Activated naive CD4-positive, alpha-beta T cell treated with anti-CD3 and anti-CD28 coated beads, Interleukin-2, amount 10 ng/mL, durations not matched to agents 7 days and 5 days (primary cell): ENCODE measurements at regions not wholly inside any gene's neighbourhood (a gene's known extent, or its start where the extent isn't known, plus 50 kb on each side); places are given as distances from the start of the nearest gene placed in this dataset.

Experiments used
- CTCF ChIA-PET: fragments of 350-600 bp; sonication (Branson Sonifier 250); formaldehyde crosslinking; loops from one replicate; lab custom pipeline; 2021; ENCODE audit warnings: antibody characterized with exemption; lab: Charles Lee
- DNase-seq: peaks from one replicate; pipeline ENCODE4 v3.0.0-alpha.2; 2020
- H3K27ac Mint-ChIP-seq: one replicate; pipeline ENCODE4 v1.8.0; 2021; ENCODE audit warnings: mild to moderate bottlenecking, moderate library complexity, mixed read lengths
- H3K27me3 Mint-ChIP-seq: one replicate; pipeline ENCODE4 v1.8.0; 2021; ENCODE audit warnings: mild to moderate bottlenecking, mixed read lengths
- H3K36me3 Mint-ChIP-seq: one replicate; pipeline ENCODE4 v1.8.0; 2021; ENCODE audit warnings: mixed read lengths
- H3K4me1 Mint-ChIP-seq: one replicate; pipeline ENCODE4 v1.8.0; 2021; ENCODE audit warnings: mixed read lengths
- H3K4me3 Mint-ChIP-seq: one replicate; pipeline ENCODE4 v1.8.0; 2021; ENCODE audit warnings: mild to moderate bottlenecking, moderate library complexity, mixed read lengths
- H3K9me3 Mint-ChIP-seq: one replicate; pipeline ENCODE4 v1.8.0; 2021; ENCODE audit warnings: mixed read lengths

DNA sequence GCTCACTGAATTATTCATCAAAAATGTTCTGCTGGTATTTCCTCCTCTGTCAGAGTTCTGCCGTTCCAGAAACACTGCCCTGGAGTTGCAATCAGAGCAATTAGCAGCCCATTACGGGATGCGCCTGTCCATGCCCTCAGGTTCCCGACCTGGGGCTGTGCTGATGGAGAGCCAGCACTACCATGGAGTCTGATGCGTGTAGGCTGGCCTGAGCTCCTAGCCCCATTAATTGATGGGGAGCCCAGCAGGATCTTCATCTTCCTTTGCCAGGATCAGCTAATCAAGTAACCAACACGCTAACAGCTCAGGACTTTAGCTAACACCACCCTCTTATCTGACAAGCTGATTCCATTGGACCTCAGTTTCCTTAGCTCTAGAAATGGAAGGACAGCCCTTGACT, 164.2 kb downstream of the ABHD5 start:
- H3K4me3 Mint-ChIP-seq: no peak overlapping the region
- CTCF ChIA-PET: interaction anchor here (0.8 to 2.7 kb wide), 18 partner anchors 8 to 387 kb away, joined by 3 to 13 read pairs (median 4); no protein-coding TSS in a partner anchor
- DNase-seq: no peak
- H3K9me3 Mint-ChIP-seq: no peaks in the 10 kb centered on the region
- peaks cover 71% of the 10 kb centered on the region for H3K27me3 Mint-ChIP-seq
- H3K4me1 Mint-ChIP-seq: no peaks in the 10 kb centered on the region
- no peak overlapping the region for H3K27ac Mint-ChIP-seq
- H3K36me3 Mint-ChIP-seq: no peaks in the 10 kb centered on the region

DNA sequence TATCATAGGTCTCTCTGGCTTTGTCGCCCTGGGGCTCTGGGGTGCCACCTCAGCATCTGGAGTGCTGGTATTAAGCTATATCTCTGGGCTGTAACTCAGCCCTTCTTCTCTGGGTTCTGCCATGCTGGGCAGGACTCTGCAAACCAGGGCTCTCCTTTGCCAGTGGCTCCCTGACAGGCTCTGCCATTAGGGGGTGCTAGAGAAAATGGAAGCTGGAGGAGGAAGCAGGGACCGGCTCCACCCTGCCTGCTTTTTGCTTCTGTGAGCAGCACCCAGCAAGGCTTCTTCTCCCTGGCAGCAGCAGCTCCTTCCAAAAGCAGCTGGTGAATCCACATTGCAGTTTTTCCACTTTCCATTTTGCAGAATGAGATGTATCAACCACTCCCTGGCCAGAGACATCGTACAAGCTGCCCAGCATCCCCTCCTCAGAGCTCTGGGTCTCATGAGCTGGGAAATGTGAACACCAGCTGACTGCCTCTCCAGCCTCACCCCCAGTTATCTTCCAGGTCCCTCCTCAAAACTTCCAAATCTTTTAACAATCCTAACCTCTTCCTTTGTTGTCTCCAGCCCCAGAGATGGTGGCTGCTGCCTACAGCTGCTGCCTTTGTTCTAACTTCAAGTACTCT, 165.0 kb downstream of the ABHD5 start:
- H3K36me3 Mint-ChIP-seq: no peaks in the 10 kb centered on the region
- DNase-seq: peak; percentile 70
- CTCF ChIA-PET: interaction anchor here (0.5 to 2.7 kb wide), 24 partner anchors 9 to 388 kb away, joined by 3 to 13 read pairs (median 4); no protein-coding TSS in a partner anchor
- no peak overlapping the region for H3K27ac Mint-ChIP-seq
- H3K4me1 Mint-ChIP-seq: no peaks in the 10 kb centered on the region
- no peak overlapping the region for H3K4me3 Mint-ChIP-seq
- no peaks in the 10 kb centered on the region for H3K9me3 Mint-ChIP-seq
- peaks cover 73% of the 10 kb centered on the region for H3K27me3 Mint-ChIP-seq

DNA sequence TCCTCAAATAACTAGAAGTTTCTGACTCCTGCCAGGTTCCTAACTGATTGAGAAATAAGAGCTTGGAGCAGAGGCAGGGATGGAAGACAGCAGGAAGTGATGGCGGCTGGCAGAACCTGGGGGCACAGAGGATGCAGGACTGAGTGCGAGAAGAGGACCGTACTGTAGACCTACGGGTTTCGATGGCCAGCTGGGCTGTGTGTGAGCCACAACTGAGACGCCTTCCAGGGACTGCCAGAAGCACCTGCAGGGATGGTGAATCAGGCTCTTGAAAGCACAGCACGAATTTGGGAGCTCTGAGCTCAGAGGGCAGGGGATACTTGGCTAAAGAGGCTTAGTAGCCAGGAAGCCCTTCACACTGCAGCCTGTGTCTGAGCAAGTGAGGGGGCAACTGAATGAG, 165.6 kb downstream of the ABHD5 start:
- no peak overlapping the region for H3K4me3 Mint-ChIP-seq
- no peaks in the 10 kb centered on the region for H3K36me3 Mint-ChIP-seq
- DNase-seq: no peak
- H3K9me3 Mint-ChIP-seq: no peaks in the 10 kb centered on the region
- H3K4me1 Mint-ChIP-seq: no peaks in the 10 kb centered on the region
- peaks cover 79% of the 10 kb centered on the region for H3K27me3 Mint-ChIP-seq
- no peak overlapping the region for H3K27ac Mint-ChIP-seq
- CTCF ChIA-PET: interaction anchor here (0.7 to 2.7 kb wide), 16 partner anchors 9 to 379 kb away, joined by 3 to 13 read pairs (median 4); no protein-coding TSS in a partner anchor

DNA sequence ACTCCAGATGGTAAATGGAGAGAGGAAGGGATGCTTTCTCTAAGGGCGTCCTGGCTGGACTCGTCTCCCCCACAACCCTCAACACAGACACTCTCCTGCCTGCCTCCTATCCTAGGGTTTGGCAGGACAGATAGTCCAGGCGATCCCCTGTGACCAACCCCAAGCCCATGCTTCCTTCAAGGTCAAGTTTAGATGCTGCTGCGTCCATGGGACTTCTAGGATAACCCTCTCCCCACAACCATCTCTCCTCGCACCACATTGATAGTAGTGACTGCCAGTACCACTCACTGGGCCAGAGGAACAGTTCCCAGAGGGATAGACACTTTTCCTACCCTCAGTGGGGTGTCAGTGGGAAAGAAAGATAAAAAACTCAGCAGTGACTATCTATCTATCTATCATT, 166.0 kb downstream of the ABHD5 start:
- Mint-ChIP-seq H3K27ac (no peak overlapping the region), H3K27me3 (peaks cover 80% of the 10 kb centered on the region), H3K4me3 (no peak overlapping the region), H3K4me1 (no peaks in the 10 kb centered on the region), H3K9me3 (no peaks in the 10 kb centered on the region), H3K36me3 (no peaks in the 10 kb centered on the region)
- CTCF ChIA-PET: interaction anchor here (1.1 to 2.7 kb wide), 4 partner anchors 12 to 342 kb away, joined by 4 to 13 read pairs (median 8); no protein-coding TSS in a partner anchor
- no peak for DNase-seq

DNA sequence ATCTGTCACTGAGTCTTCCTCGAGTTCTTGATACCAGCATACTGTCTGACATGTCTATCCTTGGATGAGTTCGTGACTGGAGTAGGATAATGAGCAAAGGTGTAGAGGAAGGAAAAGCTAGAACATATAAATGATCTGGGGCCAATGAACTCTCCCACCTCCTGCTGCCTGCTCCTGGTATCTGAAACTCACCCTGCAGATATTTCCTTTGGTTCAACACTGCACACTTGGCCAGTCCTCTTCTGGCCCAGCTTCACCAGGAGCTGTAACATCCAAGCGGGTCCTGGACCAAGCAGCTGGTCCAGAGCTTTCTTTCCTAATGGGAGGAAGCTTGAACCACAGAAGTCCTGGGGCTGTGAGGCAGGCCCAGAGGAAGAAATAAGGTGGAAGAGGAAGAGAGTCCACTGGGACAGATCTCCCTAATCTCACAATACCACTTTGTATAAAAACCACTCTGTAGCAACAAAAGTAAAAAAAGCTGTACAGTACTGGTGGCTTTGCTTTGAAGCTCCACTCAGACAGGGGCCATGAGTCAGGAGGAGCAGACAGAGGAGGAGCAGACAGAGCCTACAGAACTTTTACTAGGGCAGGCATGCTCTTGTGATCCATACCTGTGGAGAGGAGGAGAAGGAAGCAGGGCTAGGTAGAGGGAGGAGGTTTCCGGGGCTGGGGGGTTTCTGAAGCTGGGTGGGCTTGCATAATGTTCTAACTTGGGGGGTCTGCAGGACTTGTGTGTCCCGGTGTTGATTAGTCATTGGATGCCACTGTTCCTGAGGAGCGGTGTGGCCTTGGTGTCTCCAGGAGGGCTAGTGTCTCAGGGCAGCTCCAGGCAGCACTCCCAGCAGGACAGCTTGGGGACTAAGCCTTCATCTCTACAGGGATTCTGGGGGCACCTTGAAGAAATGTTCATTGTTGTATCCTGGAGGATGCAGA, 166.9 kb downstream of the ABHD5 start:
- CTCF ChIA-PET: interaction anchor here (0.8 kb wide), 2 partner anchors 220 to 339 kb away, joined by 3 read pairs; no protein-coding TSS in a partner anchor
- H3K27ac Mint-ChIP-seq: no peak overlapping the region
- H3K4me1 Mint-ChIP-seq: no peaks in the 10 kb centered on the region
- H3K4me3 Mint-ChIP-seq: no peak overlapping the region
- H3K27me3 Mint-ChIP-seq: peaks cover 73% of the 10 kb centered on the region
- no peaks in the 10 kb centered on the region for H3K9me3 Mint-ChIP-seq
- H3K36me3 Mint-ChIP-seq: no peaks in the 10 kb centered on the region
- DNase-seq: no peak

DNA sequence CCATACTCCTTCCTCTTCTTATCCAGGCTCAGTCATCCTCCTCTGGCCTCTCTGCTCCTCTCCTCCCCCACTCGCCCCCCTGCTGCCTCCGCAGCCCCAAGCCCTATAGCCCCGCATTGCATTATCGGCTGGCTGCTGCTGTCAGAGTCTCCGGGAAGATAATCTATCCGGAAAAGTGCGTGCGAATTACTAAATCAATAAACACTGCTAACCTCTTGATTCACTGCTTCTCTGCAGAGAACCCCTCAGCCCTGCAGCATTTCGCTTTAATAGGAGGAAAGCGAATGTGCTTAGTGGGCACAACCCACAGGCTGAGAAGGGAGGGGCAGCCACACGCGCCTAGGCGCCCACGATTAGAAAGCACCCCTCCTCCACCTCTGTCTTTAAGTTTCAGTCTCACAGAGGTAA, 167.6 kb downstream of the ABHD5 start:
- no peak for DNase-seq
- Mint-ChIP-seq H3K27ac (no peak overlapping the region), H3K36me3 (no peaks in the 10 kb centered on the region), H3K9me3 (no peaks in the 10 kb centered on the region), H3K4me1 (no peaks in the 10 kb centered on the region), H3K4me3 (no peak overlapping the region), H3K27me3 (peaks cover 78% of the 10 kb centered on the region)
- CTCF ChIA-PET: interaction anchor here (1.1 kb wide), 1 partner anchor 339 kb away, joined by 3 read pairs; no protein-coding TSS in a partner anchor

DNA sequence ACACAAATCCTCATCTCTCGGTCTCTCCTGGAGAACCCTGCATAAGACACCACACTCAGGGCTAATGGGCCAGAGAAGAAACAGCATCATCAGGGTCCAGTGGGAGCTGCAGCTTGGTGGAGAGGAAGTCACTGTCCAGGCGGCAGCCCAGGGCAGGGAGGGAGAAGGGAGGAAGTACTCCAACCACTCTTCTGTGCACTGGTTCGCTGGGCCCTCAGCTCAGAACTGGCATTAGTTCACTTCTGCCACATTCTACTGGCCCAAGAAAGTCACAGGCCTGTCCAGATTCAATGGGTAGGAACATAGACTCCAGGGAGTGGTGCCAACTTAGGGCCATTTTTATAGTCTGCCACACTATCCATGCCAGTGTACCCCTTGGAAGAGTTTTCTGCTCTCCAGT, 169.0 kb downstream of the ABHD5 start:
- H3K4me3 Mint-ChIP-seq: no peak overlapping the region
- peaks cover 74% of the 10 kb centered on the region for H3K27me3 Mint-ChIP-seq
- no peaks in the 10 kb centered on the region for H3K36me3 Mint-ChIP-seq
- H3K9me3 Mint-ChIP-seq: no peaks in the 10 kb centered on the region
- H3K27ac Mint-ChIP-seq: no peak overlapping the region
- no peaks in the 10 kb centered on the region for H3K4me1 Mint-ChIP-seq
- CTCF ChIA-PET: no interaction called here
- DNase-seq: no peak

DNA sequence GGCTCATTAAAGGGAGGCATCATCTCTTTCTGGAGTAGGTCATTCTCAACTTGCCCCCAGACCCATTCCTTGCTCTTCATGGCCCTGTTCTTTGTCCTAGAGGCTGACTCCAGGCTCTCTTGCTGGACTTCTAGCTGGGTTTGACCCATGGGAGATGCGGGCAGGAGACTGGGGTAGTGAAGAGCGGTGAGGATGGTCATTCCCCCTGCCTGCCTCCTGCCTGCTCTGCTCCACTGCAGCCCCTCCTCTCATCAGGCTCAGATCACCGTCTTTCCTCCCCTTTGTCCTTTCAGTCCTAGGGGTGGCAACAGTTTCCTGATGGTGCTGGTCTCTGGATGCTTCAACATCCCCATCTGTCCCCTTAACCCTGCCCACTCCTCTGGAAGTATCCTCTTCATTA, 170.9 kb downstream of the ABHD5 start:
- H3K4me1 Mint-ChIP-seq: no peaks in the 10 kb centered on the region
- no peaks in the 10 kb centered on the region for H3K9me3 Mint-ChIP-seq
- no peaks in the 10 kb centered on the region for H3K36me3 Mint-ChIP-seq
- H3K27ac Mint-ChIP-seq: no peak overlapping the region
- H3K27me3 Mint-ChIP-seq: peaks cover 61% of the 10 kb centered on the region
- H3K4me3 Mint-ChIP-seq: no peak overlapping the region
- no peak for DNase-seq
- CTCF ChIA-PET: interaction anchor here (0.6 kb wide), 1 partner anchor 145 kb away, joined by 3 read pairs; no protein-coding TSS in a partner anchor

DNA sequence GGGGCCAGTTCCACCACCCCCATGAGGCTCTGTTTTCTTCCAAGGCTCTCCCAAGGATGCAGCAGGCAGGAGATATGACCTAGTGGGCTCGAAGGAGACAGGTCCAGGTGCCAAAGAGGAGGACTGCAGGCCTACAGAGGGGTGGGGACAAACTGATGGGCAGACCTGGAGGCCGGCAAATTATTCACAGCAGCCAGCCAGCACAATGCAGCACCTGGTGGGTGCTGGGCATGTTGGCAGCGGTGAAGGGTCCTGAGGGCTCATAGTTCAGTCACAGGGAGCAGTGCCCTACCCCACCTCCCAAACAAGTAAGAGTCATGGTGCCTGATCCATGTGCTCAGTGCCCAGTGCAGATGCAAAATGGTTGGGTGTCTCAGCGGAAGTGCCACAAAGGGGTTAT, 171.7 kb downstream of the ABHD5 start:
- Mint-ChIP-seq H3K36me3 (no peaks in the 10 kb centered on the region), H3K27me3 (peaks cover 53% of the 10 kb centered on the region), H3K4me3 (no peak overlapping the region), H3K4me1 (no peaks in the 10 kb centered on the region), H3K9me3 (no peaks in the 10 kb centered on the region), H3K27ac (no peak overlapping the region)
- CTCF ChIA-PET: no interaction called here
- no peak for DNase-seq

DNA sequence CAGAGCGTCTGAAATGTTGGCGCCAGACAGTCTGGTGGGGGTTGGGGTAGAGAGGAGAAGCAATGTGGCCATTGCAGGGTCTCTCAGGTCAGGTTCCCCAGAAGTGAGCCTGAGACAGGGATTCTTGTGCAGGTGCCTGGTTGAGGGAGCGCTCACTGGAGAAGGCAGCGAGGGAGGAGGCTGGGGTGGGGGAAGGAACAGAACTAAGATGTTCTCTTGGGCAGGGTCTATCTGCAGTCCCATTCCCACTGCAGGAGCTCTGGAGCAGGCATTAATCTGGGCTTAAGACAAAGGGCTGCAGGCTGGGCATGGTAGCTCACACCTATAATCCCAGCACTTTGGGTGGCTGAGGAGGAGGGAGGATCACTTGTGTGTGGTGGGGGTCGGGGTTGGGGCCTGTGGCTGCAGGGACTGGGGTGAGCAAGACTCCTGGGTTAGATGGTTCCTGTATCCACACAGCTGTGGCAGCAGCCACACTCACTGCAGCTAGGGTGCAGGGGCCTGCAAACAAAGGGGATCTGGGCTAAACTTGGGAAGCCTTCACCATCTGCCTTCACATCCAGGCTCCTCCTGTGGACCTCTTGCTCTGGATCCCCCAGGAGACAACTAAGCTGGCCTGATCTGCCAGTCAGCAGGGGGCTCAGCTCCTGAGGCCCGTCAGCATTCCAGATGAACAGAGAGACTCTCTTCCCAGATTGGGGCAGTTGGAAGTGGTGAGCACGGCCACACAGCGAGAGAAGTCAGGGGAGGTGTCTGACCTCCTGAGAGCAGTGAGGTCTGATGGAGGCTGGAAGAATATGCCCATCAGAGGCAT, 172.5 kb downstream of the ABHD5 start:
- DNase-seq: no peak
- H3K4me3 Mint-ChIP-seq: no peak overlapping the region
- H3K9me3 Mint-ChIP-seq: no peaks in the 10 kb centered on the region
- peaks cover 46% of the 10 kb centered on the region for H3K27me3 Mint-ChIP-seq
- no peak overlapping the region for H3K27ac Mint-ChIP-seq
- H3K4me1 Mint-ChIP-seq: no peaks in the 10 kb centered on the region
- CTCF ChIA-PET: no interaction called here
- no peaks in the 10 kb centered on the region for H3K36me3 Mint-ChIP-seq

DNA sequence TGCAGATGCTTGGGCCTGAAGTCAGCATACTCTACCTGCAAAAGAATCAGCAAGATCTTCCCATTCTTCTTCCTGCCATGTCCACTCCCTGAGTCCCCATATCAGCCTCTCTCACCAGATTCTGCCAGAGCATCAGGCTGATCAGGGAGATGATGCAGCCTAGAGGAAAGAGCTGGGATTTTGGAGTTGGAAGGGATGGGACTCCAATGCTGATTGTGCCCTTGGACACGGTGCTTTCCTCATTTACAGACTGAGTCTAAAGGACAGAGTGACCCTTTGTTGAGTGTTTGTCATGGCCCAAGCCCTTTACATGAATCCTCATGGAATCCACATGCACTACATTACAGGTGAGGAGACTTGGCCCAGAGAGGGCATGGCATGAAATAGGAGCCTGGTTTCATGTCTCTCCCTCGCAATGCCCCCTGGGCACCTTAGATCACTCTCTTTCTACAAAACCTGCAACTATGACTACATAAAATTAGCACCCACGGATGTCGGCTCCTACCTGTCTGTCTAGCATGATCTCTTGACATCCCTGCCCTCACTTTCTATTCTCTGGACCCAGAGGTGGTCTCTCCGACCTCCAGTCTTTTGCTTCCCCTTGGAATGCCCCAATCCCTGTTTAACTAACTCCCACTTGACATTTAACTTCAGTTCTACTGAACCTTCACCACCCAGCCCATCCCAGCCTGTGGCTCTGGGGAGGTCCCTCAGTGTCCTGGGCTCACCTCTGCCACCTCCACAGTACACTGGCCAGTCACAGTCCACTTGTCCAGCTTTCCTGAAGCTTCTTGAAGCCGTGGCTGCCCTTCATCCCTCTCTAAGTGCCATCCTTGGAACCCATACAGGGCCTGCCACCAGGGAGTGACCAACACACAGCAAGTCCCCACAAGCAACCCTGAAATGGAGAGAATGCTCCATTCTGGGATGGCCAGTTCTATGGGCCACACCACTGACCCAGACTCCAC, 173.5 kb downstream of the ABHD5 start:
- H3K4me1 Mint-ChIP-seq: no peaks in the 10 kb centered on the region
- DNase-seq: no peak
- no peaks in the 10 kb centered on the region for H3K9me3 Mint-ChIP-seq
- H3K27me3 Mint-ChIP-seq: peaks cover 44% of the 10 kb centered on the region
- H3K36me3 Mint-ChIP-seq: no peaks in the 10 kb centered on the region
- H3K4me3 Mint-ChIP-seq: no peak overlapping the region
- no peak overlapping the region for H3K27ac Mint-ChIP-seq
- CTCF ChIA-PET: interaction anchor here (0.8 kb wide), 1 partner anchor 9 kb away, joined by 3 read pairs; no protein-coding TSS in a partner anchor

DNA sequence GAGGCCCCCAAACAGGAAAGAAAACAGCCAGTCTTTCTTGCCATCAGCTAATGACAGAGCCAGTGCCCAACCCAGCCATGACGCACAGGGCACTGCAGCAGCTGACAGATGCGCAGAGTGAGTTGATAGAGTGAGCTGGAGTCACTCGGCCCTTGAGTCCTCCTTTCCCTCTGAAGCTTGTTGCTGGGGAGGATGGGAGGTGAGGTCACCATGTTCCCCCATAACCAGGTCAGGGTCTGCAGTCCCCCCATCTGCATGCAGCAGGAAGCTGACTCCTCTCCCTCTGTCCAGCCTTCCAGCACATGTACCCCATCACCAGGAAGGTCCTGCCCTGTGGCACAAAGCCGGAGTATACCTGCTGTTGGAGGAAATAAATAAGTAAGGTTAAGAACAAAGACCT, 174.6 kb downstream of the ABHD5 start:
- H3K9me3 Mint-ChIP-seq: no peaks in the 10 kb centered on the region
- DNase-seq: no peak
- no peak overlapping the region for H3K27ac Mint-ChIP-seq
- peaks cover 43% of the 10 kb centered on the region for H3K27me3 Mint-ChIP-seq
- H3K36me3 Mint-ChIP-seq: no peaks in the 10 kb centered on the region
- no peak overlapping the region for H3K4me3 Mint-ChIP-seq
- CTCF ChIA-PET: interaction anchor here (0.8 kb wide), 1 partner anchor 10 kb away, joined by 3 read pairs; no protein-coding TSS in a partner anchor
- H3K4me1 Mint-ChIP-seq: no peaks in the 10 kb centered on the region
